ENCODE measurements at regions not wholly inside any gene's neighbourhood (a gene's known extent, or its start where the extent isn't known, plus 50 kb on each side); places are given as distances from the start of the nearest gene placed in this dataset.
A peak's percentile ranks its signal among the peaks of the same experiment; 100 is the strongest.
"Not testable (repeated sequence)": the region's sequence is repeated elsewhere in the genome, so short reads cannot be mapped to it uniquely, and the experiment has no call there.

- no peak for DNase-seq
Observed at GRCh38 chr21:35449846-35450245, 400.7 kb upstream of the RUNX1 start.

GRCh38 chr21:35448876-35449599 lies 399.9 kb upstream of the RUNX1 start:
- no peak for DNase-seq

- no peak for DNase-seq
Observed at GRCh38 chr21:35444391-35444790, 395.3 kb upstream of the RUNX1 start.

GRCh38 chr21:35441868-35442582 lies 392.9 kb upstream of the RUNX1 start:
- DNase-seq, result no peak

- peak; percentile 23 for DNase-seq
Observed at GRCh38 chr21:35438643-35439404, 389.7 kb upstream of the RUNX1 start.

- no peak for DNase-seq
Observed at GRCh38 chr21:35437941-35438340, 388.8 kb upstream of the RUNX1 start.

GRCh38 chr21:35436899-35437298 lies 387.8 kb upstream of the RUNX1 start:
- no peak for DNase-seq

GRCh38 chr21:35432601-35433000 lies 383.5 kb upstream of the RUNX1 start:
- DNase-seq, result not testable (repeated sequence)

- no peak for DNase-seq
Observed at GRCh38 chr21:35430260-35430659, 381.2 kb upstream of the RUNX1 start.

- DNase-seq, result no peak
Observed at GRCh38 chr21:35428937-35429336, 379.8 kb upstream of the RUNX1 start.

- DNase-seq, result peak; percentile 5
Observed at GRCh38 chr21:35428489-35428888, 379.4 kb upstream of the RUNX1 start.

- no peak for DNase-seq
Observed at GRCh38 chr21:35428001-35428320, 378.9 kb upstream of the RUNX1 start.

GRCh38 chr21:35427320-35428000 lies 378.4 kb upstream of the RUNX1 start:
- no peak for DNase-seq

- peak; percentile 43 for DNase-seq
Observed at GRCh38 chr21:35426897-35427296, 377.8 kb upstream of the RUNX1 start.

- DNase-seq, result no peak
Observed at GRCh38 chr21:35426469-35426868, 377.4 kb upstream of the RUNX1 start.

- no peak for DNase-seq
Observed at GRCh38 chr21:35424122-35424521, 375.0 kb upstream of the RUNX1 start.

- DNase-seq, result no peak
Observed at GRCh38 chr21:35423709-35424108, 374.6 kb upstream of the RUNX1 start.

- no peak for DNase-seq
Observed at GRCh38 chr21:35422011-35422410, 372.9 kb upstream of the RUNX1 start.

GRCh38 chr21:35421221-35421620 lies 372.1 kb upstream of the RUNX1 start:
- no peak for DNase-seq

GRCh38 chr21:35420656-35421055 lies 371.6 kb upstream of the RUNX1 start:
- DNase-seq, result no peak

- DNase-seq, result no peak
Observed at GRCh38 chr21:35417762-35418161, 368.7 kb upstream of the RUNX1 start.

- no peak for DNase-seq
Observed at GRCh38 chr21:35416866-35417489, 367.9 kb upstream of the RUNX1 start.
